Right atrium auricular region (tissue), 2 donors: ENCODE measurements at regions not wholly inside any gene's neighbourhood (a gene's known extent, or its start where the extent isn't known, plus 50 kb on each side); places are given as distances from the start of the nearest gene placed in this dataset.

Experiments used
- DNase-seq: peaks from one replicate; pipeline ENCODE4 v3.0.0-alpha.2; 2019; ENCODE audit warnings: low spot score
- H3K27ac ChIP-seq, 2 donors: fragments of 200-600 bp; sonication (generic); 1 replicate in 1 of 2; 2 replicates in 1 of 2; pipeline ENCODE4 v1.5.1; 2016 to 2019
- H3K27me3 ChIP-seq, 2 donors: fragments of 200-600 bp; sonication (generic); one replicate each; pipeline versions ENCODE4 v1.5.1 to v1.6.0; 2017 to 2019
- H3K36me3 ChIP-seq: fragments of 200-600 bp; sonication (generic); one replicate; pipeline ENCODE4 v1.5.1; 2016
- H3K4me1 ChIP-seq, 2 donors: fragments of 200-600 bp; sonication (generic); one replicate each; pipeline versions ENCODE4 v1.5.1 to v1.6.0; 2017 to 2019
- H3K4me3 ChIP-seq, 2 donors: fragments of 200-600 bp; sonication (generic); 1 replicate in 1 of 2; 2 replicates in 1 of 2; pipeline ENCODE4 v1.5.1; 2017 to 2019; ENCODE audit warnings: mild to moderate bottlenecking in 1 of 2, moderate library complexity in 1 of 2
- H3K9me3 ChIP-seq, 2 donors: fragments of 200-600 bp; sonication (generic); one replicate each; pipeline ENCODE4 v1.5.1; 2019
- TF ChIP-seq, protein P1 (sequence below), 2 donors: fragments of 200-600 bp; sonication (generic); IDR thresholded peaks; one replicate each; pipeline ENCODE4 v1.5.1; 2019; ENCODE audit warnings: antibody characterized with exemption in 2 of 2

GRCh38 chr2:19573784-19574183 lies 215.4 kb upstream of the OSR1 start:
- Histone ChIP-seq H3K36me3 (no peaks in the 10 kb centered on the region), H3K4me1 (peaks cover 0 to 20% of the 10 kb centered on the region in 2 donors), H3K4me3 (no peak overlapping the region), H3K27ac (no peak overlapping the region), H3K9me3 (no peaks in the 10 kb centered on the region), H3K27me3 (no peaks in the 10 kb centered on the region)
- TF ChIP-seq, protein P1, sequence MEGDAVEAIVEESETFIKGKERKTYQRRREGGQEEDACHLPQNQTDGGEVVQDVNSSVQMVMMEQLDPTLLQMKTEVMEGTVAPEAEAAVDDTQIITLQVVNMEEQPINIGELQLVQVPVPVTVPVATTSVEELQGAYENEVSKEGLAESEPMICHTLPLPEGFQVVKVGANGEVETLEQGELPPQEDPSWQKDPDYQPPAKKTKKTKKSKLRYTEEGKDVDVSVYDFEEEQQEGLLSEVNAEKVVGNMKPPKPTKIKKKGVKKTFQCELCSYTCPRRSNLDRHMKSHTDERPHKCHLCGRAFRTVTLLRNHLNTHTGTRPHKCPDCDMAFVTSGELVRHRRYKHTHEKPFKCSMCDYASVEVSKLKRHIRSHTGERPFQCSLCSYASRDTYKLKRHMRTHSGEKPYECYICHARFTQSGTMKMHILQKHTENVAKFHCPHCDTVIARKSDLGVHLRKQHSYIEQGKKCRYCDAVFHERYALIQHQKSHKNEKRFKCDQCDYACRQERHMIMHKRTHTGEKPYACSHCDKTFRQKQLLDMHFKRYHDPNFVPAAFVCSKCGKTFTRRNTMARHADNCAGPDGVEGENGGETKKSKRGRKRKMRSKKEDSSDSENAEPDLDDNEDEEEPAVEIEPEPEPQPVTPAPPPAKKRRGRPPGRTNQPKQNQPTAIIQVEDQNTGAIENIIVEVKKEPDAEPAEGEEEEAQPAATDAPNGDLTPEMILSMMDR (IDR thresholded peaks at IDR 0.05), result no peak
- no peak for DNase-seq

- Histone ChIP-seq H3K27me3 (no peaks in the 10 kb centered on the region), H3K9me3 (no peaks in the 10 kb centered on the region), H3K4me1 (peaks cover 0 to 20% of the 10 kb centered on the region in 2 donors), H3K36me3 (no peaks in the 10 kb centered on the region), H3K27ac (no peak overlapping the region), H3K4me3 (no peak overlapping the region)
- no peak for DNase-seq
- TF ChIP-seq, protein P1 (IDR thresholded peaks at IDR 0.05), result no peak
Measured at GRCh38 chr2:19571773-19572172, 213.3 kb upstream of the OSR1 start.

DNA sequence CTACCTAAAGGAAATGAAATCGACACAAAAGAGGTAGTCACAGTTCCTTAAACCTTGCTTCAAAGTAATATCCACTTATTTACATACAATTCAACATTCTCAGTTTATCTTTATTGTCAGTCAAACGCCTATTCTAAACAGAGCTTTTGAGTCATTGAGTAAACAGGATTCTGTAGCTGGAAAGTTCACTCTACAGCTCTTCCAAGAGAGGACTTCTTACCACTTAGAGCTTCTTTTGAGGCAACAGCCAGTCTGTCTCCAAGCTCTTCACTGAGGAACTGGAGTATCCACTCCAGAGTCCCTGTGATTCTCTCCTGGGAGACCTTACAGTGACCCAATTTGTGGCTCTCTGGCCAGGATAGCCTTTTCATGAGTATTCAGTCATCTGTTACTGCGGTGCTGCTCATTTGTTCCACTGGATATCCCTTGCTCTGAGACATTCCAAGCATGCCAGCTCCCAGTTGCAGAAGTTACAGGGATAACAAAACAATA lies 210.9 kb upstream of the OSR1 start:
- TF ChIP-seq, protein P1 (IDR thresholded peaks at IDR 0.05), result no peak
- peaks cover 0 to 1% of the 10 kb centered on the region in 2 donors for H3K4me1 ChIP-seq
- no peaks in the 10 kb centered on the region for H3K36me3 ChIP-seq
- H3K9me3 ChIP-seq, result no peaks in the 10 kb centered on the region
- H3K27me3 ChIP-seq, result no peaks in the 10 kb centered on the region
- no peak for DNase-seq
- no peak overlapping the region for H3K4me3 ChIP-seq
- no peak overlapping the region for H3K27ac ChIP-seq

DNA sequence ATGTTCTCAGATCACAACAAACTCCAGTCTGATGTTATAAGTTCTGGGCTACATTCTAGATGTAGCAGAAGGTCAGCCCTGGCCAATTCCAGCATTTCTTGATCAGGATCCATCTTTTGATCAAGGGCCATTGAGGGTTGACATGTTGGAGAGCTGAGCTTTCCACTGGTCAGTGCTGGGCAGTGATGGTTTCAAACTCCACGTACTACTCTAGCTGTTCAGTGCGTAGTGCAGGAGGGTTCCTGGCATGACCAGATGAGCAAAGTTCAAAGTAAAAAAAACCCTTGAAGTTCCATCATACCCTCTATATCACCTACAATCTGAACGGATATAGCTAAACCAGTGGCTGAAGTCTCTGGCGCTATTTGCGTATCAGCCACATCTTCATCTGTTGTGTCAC lies 210.4 kb upstream of the OSR1 start:
- Histone ChIP-seq H3K4me3 (no peak overlapping the region), H3K9me3 (no peaks in the 10 kb centered on the region), H3K36me3 (no peaks in the 10 kb centered on the region), H3K4me1 (no peaks in the 10 kb centered on the region), H3K27me3 (no peaks in the 10 kb centered on the region), H3K27ac (no peak overlapping the region)
- TF ChIP-seq, protein P1 (IDR thresholded peaks at IDR 0.05), result no peak
- no peak for DNase-seq

- Histone ChIP-seq H3K36me3 (no peaks in the 10 kb centered on the region), H3K4me1 (no peaks in the 10 kb centered on the region), H3K9me3 (no peaks in the 10 kb centered on the region), H3K27me3 (no peaks in the 10 kb centered on the region), H3K4me3 (no peak overlapping the region), H3K27ac (no peak overlapping the region)
- DNase-seq, result no peak
- TF ChIP-seq, protein P1 (IDR thresholded peaks at IDR 0.05), result no peak
Measured at GRCh38 chr2:19560785-19561184, 202.4 kb upstream of the OSR1 start.

GRCh38 chr2:19559596-19560240 lies 201.3 kb upstream of the OSR1 start:
- H3K27ac ChIP-seq, result no peak overlapping the region
- H3K4me3 ChIP-seq, result no peak overlapping the region
- TF ChIP-seq, protein P1 (IDR thresholded peaks at IDR 0.05), result no peak
- no peaks in the 10 kb centered on the region for H3K9me3 ChIP-seq
- H3K36me3 ChIP-seq, result no peaks in the 10 kb centered on the region
- no peak for DNase-seq
- H3K4me1 ChIP-seq, result no peaks in the 10 kb centered on the region
- H3K27me3 ChIP-seq, result no peaks in the 10 kb centered on the region
